ENCODE measurements at regions not wholly inside any gene's neighbourhood (a gene's known extent, or its start where the extent isn't known, plus 50 kb on each side); places are given as distances from the start of the nearest gene placed in this dataset.

DNA sequence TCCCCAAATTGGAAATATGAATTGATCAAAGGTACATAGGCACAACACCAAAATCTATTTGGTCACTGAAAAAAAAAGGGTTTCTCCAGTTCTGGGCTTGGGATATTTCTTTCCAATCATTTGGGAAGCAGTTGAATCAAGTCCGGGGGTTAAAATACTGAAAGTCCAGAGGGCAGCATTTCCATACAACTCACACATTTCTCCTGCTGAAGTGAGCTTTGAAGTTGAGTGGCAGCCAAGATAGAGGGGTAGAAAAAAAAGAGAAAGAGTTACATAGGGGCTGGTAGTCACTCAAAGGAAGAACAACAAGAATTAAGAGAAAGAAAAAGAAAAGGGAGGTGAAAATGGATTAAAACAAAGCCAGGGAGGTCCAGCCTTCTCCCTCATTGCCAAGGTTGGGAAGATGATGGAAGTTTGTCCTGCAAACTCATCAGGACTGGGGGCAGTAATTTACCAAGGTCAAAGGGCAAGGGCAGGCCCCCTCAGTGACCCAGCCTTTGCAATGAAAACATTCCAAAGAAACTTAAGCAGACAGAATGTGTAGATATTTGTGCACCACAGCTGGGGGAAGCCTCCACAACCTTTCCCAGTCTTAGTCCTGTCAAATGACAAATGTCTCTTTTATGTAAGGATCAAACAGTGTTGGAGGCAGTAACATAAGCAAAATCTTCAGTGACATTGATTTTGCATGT lies 525.3 kb upstream of the JARID2 start:
- Histone ChIP-seq H3K27me3 (ENCODE audit: control insufficient read depth, low read length) (no peaks in the 10 kb centered on the region), H4K20me1 (ENCODE audit: control insufficient read depth, insufficient read depth, low read depth, low read length) (no peaks in the 10 kb centered on the region), H3K9me2 (replicated peaks; ENCODE audit: control insufficient read depth, low read length) (no peaks in the 10 kb centered on the region), H3K9me3 (ENCODE audit: control insufficient read depth, insufficient read depth, low read length) (no peaks in the 10 kb centered on the region), H3K36me3 (ENCODE audit: control insufficient read depth, low read length) (no peaks in the 10 kb centered on the region), H3K4me3 (ENCODE audit: low read length) (no peak overlapping the region), H3K4me2 (ENCODE audit: low read length) (peak overlapping the region; percentile 7; the same call in 1 of the 2 replicates), H3F3A (ENCODE audit: control insufficient read depth, insufficient read depth) (no peaks in the 10 kb centered on the region), H3K4me1 (ENCODE audit: control insufficient read depth, low read length) (peaks cover 24% of the 10 kb centered on the region), H3K27ac (ENCODE audit: low read depth, low read length) (no peak overlapping the region), H3K79me2 (ENCODE audit: control insufficient read depth, low read length) (no peaks in the 10 kb centered on the region)
- TF ChIP-seq EZH2phosphoT487 (IDR thresholded peaks at IDR 0.05; ENCODE audit: borderline replicate concordance, low read length): no peak
- TF ChIP-seq, protein P1, sequence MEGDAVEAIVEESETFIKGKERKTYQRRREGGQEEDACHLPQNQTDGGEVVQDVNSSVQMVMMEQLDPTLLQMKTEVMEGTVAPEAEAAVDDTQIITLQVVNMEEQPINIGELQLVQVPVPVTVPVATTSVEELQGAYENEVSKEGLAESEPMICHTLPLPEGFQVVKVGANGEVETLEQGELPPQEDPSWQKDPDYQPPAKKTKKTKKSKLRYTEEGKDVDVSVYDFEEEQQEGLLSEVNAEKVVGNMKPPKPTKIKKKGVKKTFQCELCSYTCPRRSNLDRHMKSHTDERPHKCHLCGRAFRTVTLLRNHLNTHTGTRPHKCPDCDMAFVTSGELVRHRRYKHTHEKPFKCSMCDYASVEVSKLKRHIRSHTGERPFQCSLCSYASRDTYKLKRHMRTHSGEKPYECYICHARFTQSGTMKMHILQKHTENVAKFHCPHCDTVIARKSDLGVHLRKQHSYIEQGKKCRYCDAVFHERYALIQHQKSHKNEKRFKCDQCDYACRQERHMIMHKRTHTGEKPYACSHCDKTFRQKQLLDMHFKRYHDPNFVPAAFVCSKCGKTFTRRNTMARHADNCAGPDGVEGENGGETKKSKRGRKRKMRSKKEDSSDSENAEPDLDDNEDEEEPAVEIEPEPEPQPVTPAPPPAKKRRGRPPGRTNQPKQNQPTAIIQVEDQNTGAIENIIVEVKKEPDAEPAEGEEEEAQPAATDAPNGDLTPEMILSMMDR (IDR thresholded peaks at IDR 0.05; ENCODE audit: low read depth, low read length, poor library complexity, severe bottlenecking): no peak

DNA sequence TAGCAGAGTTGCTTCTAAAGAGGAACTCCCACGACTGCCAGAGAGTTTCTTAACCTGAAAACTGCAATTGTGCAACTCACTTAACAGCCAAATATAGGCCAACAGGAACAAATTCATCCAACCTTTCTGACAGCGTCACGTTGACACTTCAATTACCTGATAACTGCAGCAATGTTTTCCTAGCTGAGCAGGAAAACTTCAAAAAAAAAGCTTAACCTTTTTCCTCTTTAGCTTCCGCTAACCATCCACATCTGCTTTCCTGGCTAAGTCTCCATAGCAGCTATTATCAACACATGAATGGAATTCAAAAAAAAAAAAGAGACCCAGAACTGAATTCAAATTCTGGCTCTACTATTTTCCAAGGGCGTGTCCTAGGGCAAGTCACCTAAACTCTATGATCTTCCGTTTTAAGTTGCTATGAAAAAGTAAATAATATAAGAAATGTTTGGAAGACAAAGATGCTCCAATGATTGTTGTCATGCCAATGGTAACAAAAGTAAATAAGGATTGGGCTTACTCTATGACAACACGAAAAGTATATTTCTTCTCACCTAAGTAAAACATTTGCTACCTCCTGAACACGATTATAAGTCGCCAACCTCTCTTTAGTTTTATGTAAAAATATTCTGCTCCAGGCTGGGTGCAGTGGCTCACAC lies 524.6 kb upstream of the JARID2 start:
- TF ChIP-seq EZH2phosphoT487 (IDR thresholded peaks at IDR 0.05; ENCODE audit: borderline replicate concordance, low read length): no peak
- TF ChIP-seq, protein P1 (IDR thresholded peaks at IDR 0.05; ENCODE audit: low read depth, low read length, poor library complexity, severe bottlenecking): no peak
- no peaks in the 10 kb centered on the region for H3K27me3 ChIP-seq (ENCODE audit: control insufficient read depth, low read length)
- H4K20me1 ChIP-seq (ENCODE audit: control insufficient read depth, insufficient read depth, low read depth, low read length): no peaks in the 10 kb centered on the region
- H3K4me1 ChIP-seq (ENCODE audit: control insufficient read depth, low read length): peaks cover 27% of the 10 kb centered on the region
- no peak overlapping the region for H3K27ac ChIP-seq (ENCODE audit: low read depth, low read length)
- no peaks in the 10 kb centered on the region for H3K36me3 ChIP-seq (ENCODE audit: control insufficient read depth, low read length)
- H3K4me3 ChIP-seq (ENCODE audit: low read length): no peak overlapping the region
- H3K79me2 ChIP-seq (ENCODE audit: control insufficient read depth, low read length): no peaks in the 10 kb centered on the region
- H3K9me3 ChIP-seq (ENCODE audit: control insufficient read depth, insufficient read depth, low read length): no peaks in the 10 kb centered on the region
- H3F3A ChIP-seq (ENCODE audit: control insufficient read depth, insufficient read depth): no peaks in the 10 kb centered on the region
- no peaks in the 10 kb centered on the region for H3K9me2 ChIP-seq (replicated peaks; ENCODE audit: control insufficient read depth, low read length)
- peak overlapping the region; percentile 7; the same call in 1 of the 2 replicates for H3K4me2 ChIP-seq (ENCODE audit: low read length)

DNA sequence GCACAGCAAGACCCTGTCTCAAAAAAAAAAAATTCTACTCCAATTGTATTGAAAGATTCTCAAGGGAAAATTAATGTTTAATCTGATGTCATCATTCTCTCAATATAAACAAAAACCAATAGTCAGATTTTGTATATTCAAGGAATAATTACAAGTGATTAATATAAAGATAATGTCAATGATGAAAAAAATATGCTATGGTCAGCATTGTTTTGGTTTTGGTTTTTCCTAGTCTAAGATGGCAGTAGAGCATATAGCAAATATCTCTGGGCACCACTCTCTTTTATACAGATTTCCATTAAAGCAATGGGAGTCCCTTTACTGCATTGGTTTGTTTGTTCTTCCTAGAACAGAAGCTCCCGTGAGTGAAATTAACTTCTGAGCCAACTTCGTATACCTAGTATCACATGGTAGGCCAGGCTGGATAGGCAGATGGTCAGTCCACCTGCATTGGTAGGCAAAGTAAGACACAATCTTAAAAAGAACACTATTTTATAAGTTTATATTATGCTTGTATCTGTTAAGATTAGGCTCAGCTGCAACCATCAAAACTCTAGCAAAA lies 523.8 kb upstream of the JARID2 start:
- no peaks in the 10 kb centered on the region for H3K9me3 ChIP-seq (ENCODE audit: control insufficient read depth, insufficient read depth, low read length)
- H3K27me3 ChIP-seq (ENCODE audit: control insufficient read depth, low read length): no peaks in the 10 kb centered on the region
- no peaks in the 10 kb centered on the region for H4K20me1 ChIP-seq (ENCODE audit: control insufficient read depth, insufficient read depth, low read depth, low read length)
- H3K36me3 ChIP-seq (ENCODE audit: control insufficient read depth, low read length): no peaks in the 10 kb centered on the region
- H3K27ac ChIP-seq (ENCODE audit: low read depth, low read length): no peak overlapping the region
- peaks cover 27% of the 10 kb centered on the region for H3K4me1 ChIP-seq (ENCODE audit: control insufficient read depth, low read length)
- TF ChIP-seq, protein P1 (IDR thresholded peaks at IDR 0.05; ENCODE audit: low read depth, low read length, poor library complexity, severe bottlenecking): no peak
- no peak for TF ChIP-seq EZH2phosphoT487 (IDR thresholded peaks at IDR 0.05; ENCODE audit: borderline replicate concordance, low read length)
- no peaks in the 10 kb centered on the region for H3F3A ChIP-seq (ENCODE audit: control insufficient read depth, insufficient read depth)
- H3K4me2 ChIP-seq (ENCODE audit: low read length): no peak overlapping the region
- H3K4me3 ChIP-seq (ENCODE audit: low read length): no peak overlapping the region
- H3K79me2 ChIP-seq (ENCODE audit: control insufficient read depth, low read length): no peaks in the 10 kb centered on the region
- H3K9me2 ChIP-seq (replicated peaks; ENCODE audit: control insufficient read depth, low read length): no peaks in the 10 kb centered on the region
